ENCODE measurements at regions not wholly inside any gene's neighbourhood (a gene's known extent, or its start where the extent isn't known, plus 50 kb on each side); places are given as distances from the start of the nearest gene placed in this dataset.

DNA sequence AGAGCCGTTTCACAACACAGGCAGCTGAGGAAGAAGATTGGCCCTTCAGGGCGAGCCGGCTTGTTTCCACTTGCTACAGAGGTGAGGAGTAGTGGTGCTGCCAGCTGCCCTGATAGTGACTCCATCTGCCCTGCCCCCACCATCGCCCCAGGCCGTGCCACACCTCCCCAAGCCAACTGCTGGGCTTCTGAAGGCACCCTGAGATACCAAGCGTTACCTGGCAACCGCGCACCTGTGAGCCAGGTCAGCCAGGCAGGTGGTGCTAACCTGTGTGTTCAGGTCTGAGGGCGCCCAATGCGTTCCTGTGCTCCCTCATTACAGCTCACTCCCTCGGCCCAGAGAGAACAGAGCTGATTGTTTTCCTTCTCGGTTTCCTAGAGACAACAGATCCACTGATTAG is 299.1 kb upstream of the ID4 start:
- TF ChIP-seq MYC (IDR thresholded peaks at IDR 0.05; ENCODE audit: low read depth, low read length) (no peak), POLR2A (IDR thresholded peaks at IDR 0.05; ENCODE audit: extremely low read depth, insufficient read length) (no peak)
- TF ChIP-seq, protein P1, sequence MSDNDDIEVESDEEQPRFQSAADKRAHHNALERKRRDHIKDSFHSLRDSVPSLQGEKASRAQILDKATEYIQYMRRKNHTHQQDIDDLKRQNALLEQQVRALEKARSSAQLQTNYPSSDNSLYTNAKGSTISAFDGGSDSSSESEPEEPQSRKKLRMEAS (IDR thresholded peaks at IDR 0.05; ENCODE audit: low read depth, low read length): no peak
- TF ChIP-seq, protein P2, sequence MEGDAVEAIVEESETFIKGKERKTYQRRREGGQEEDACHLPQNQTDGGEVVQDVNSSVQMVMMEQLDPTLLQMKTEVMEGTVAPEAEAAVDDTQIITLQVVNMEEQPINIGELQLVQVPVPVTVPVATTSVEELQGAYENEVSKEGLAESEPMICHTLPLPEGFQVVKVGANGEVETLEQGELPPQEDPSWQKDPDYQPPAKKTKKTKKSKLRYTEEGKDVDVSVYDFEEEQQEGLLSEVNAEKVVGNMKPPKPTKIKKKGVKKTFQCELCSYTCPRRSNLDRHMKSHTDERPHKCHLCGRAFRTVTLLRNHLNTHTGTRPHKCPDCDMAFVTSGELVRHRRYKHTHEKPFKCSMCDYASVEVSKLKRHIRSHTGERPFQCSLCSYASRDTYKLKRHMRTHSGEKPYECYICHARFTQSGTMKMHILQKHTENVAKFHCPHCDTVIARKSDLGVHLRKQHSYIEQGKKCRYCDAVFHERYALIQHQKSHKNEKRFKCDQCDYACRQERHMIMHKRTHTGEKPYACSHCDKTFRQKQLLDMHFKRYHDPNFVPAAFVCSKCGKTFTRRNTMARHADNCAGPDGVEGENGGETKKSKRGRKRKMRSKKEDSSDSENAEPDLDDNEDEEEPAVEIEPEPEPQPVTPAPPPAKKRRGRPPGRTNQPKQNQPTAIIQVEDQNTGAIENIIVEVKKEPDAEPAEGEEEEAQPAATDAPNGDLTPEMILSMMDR (IDR thresholded peaks at IDR 0.05; ENCODE audit: low read depth, low read length): no peak
- DNase-seq (ENCODE audit: low read depth): no peak
- H3K4me3 ChIP-seq (ENCODE audit: low read depth, low read length): no peak overlapping the region

DNA sequence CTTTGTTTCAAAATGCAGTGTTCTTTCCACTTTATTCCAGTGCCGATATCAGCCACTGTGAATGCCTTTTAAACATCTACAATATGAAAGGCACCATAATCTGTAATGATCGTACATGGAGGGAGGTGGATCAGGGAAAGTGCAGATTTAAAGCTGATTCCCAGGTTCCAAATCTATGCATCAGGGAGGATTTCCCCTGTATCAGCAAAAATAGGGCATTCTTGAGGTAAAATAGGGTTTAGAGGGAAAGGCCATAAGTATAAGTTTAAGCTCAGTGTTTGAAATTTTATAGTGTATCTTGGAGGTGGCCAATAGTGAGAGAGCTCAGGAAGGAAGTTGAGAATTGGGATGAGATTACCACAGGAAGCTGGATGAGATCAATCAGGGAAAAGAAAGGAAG is 289.7 kb upstream of the ID4 start:
- TF ChIP-seq POLR2A (IDR thresholded peaks at IDR 0.05; ENCODE audit: extremely low read depth, insufficient read length) (no peak), MYC (IDR thresholded peaks at IDR 0.05; ENCODE audit: low read depth, low read length) (no peak)
- TF ChIP-seq, protein P2 (IDR thresholded peaks at IDR 0.05; ENCODE audit: low read depth, low read length): no peak
- TF ChIP-seq, protein P1 (IDR thresholded peaks at IDR 0.05; ENCODE audit: low read depth, low read length): no peak
- H3K4me3 ChIP-seq (ENCODE audit: low read depth, low read length): no peak overlapping the region

DNA sequence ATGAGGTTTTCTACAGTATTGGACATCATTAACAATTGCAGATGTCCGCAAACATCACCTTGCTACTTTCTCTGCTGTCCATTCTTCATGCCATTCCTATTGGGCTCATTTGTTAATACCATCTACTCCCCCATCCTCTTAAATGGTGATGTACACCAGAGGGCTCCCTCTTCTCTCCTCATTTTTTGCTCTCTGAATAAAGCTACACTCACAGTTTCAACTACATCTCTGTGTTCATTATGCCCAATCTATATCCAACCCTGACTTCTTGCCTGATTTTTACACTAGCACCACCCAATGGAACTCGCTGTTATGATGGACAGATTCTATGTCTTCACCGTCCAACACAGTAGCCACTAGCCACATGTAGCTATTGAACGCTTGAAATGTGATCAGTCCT is 288.1 kb upstream of the ID4 start:
- DNase-seq (ENCODE audit: low read depth): no peak
- TF ChIP-seq MYC (IDR thresholded peaks at IDR 0.05; ENCODE audit: low read depth, low read length): no peak
- TF ChIP-seq POLR2A (IDR thresholded peaks at IDR 0.05; ENCODE audit: extremely low read depth, insufficient read length): no peak
- TF ChIP-seq, protein P1 (IDR thresholded peaks at IDR 0.05; ENCODE audit: low read depth, low read length): no peak
- TF ChIP-seq, protein P2 (IDR thresholded peaks at IDR 0.05; ENCODE audit: low read depth, low read length): no peak
- H3K4me3 ChIP-seq (ENCODE audit: low read depth, low read length): no peak overlapping the region

More for the DNA sequence above, 289.7 kb upstream of the ID4 start:
- no peak for DNase-seq (ENCODE audit: low read depth)

DNA sequence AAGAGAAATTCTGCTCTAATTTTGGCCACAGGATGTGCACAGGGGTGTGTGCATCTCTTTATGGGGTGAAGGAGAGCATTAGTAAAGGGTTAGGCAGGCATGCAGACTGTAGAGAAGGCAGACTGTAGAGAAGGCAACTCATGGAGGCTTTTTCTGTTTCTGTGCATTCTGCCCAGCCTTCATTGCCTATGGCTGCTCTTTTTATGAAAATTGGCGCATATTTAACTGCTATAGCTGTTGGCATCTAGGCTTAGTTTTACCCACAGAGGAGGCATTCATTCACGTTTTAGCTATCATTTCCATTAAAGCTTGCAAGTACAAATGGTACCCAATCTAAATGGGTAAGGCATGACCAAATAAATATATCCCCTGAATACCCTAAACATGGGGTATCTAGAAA is 286.8 kb upstream of the ID4 start:
- no peak for TF ChIP-seq MYC (IDR thresholded peaks at IDR 0.05; ENCODE audit: low read depth, low read length)
- no peak for TF ChIP-seq POLR2A (IDR thresholded peaks at IDR 0.05; ENCODE audit: extremely low read depth, insufficient read length)
- TF ChIP-seq, protein P1 (IDR thresholded peaks at IDR 0.05; ENCODE audit: low read depth, low read length): no peak
- TF ChIP-seq, protein P2 (IDR thresholded peaks at IDR 0.05; ENCODE audit: low read depth, low read length): no peak
- no peak for DNase-seq (ENCODE audit: low read depth)
- H3K4me3 ChIP-seq (ENCODE audit: low read depth, low read length): no peak overlapping the region

DNA sequence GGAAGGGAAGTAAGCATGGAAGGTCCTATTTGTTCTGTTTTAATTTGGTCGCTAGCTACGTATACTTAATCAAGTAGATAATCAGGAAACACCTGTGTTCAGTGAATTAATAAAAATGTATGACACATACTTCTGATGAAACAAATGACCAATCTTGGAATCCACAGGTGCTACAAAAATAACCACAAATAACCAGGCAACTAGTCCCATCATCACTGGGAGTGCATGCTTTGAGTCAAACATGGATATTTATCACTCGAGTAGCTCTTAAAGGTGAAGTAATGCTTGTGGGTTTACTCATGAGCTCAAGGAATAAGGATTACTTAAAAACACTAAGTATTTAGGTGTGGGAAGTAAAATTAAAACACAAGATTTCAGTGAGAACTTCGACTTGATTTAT is 285.6 kb upstream of the ID4 start:
- H3K4me3 ChIP-seq (ENCODE audit: low read depth, low read length): no peak overlapping the region
- TF ChIP-seq POLR2A (IDR thresholded peaks at IDR 0.05; ENCODE audit: extremely low read depth, insufficient read length) (no peak), MYC (IDR thresholded peaks at IDR 0.05; ENCODE audit: low read depth, low read length) (no peak)
- TF ChIP-seq, protein P1 (IDR thresholded peaks at IDR 0.05; ENCODE audit: low read depth, low read length): no peak
- TF ChIP-seq, protein P2 (IDR thresholded peaks at IDR 0.05; ENCODE audit: low read depth, low read length): no peak
- no peak for DNase-seq (ENCODE audit: low read depth)

DNA sequence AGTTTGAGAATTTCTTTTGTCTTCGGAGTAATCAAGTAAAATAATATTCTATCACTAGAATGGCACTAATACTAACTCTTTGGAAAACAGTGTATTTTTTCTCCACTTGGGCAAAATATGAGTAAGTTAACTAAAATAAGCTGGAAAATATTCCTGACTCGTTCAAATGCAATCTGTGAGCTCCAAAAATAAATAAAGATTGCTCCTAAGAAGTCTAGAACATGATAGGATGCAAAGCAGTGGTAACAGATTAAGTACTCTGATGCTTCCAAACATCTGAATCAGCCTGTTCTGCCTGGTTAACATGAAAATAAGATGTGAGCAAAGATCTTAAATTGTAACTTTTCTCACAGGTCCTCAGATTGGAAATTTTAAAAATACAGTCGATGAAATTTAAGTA is 285.1 kb upstream of the ID4 start:
- DNase-seq (ENCODE audit: low read depth): no peak
- no peak overlapping the region for H3K4me3 ChIP-seq (ENCODE audit: low read depth, low read length)
- TF ChIP-seq POLR2A (IDR thresholded peaks at IDR 0.05; ENCODE audit: extremely low read depth, insufficient read length): no peak
- TF ChIP-seq, protein P2 (IDR thresholded peaks at IDR 0.05; ENCODE audit: low read depth, low read length): no peak
- TF ChIP-seq MYC (IDR thresholded peaks at IDR 0.05; ENCODE audit: low read depth, low read length): no peak
- TF ChIP-seq, protein P1 (IDR thresholded peaks at IDR 0.05; ENCODE audit: low read depth, low read length): no peak
